ENCODE measurements at regions not wholly inside any gene's neighbourhood (a gene's known extent, or its start where the extent isn't known, plus 50 kb on each side); places are given as distances from the start of the nearest gene placed in this dataset.

GRCh38 chr6:105941621-105942412, 144.3 kb upstream of the PRDM1 start:
- FAIRE-seq: no peak
- dilution Hi-C loops (cut with MboI; ENCODE audit: extremely low pct_ligation_motif_present, low sequenced_read_pairs): no loop called here
- no TSS peak for BruUV-seq (replicated peaks)

More at GRCh38 chr6:105941621-105942412, 144.3 kb upstream of the PRDM1 start:
- CTCF ChIA-PET: no interaction called here
- Histone ChIP-seq H3K36me3 (ENCODE audit: control insufficient read depth in 2 of 2, extremely low read depth in 1 of 2, insufficient read depth in 2 of 2, low read length in 2 of 2) (no peaks in the 10 kb centered on the region), H3K9me3 (replicated peaks; ENCODE audit: control insufficient read depth, insufficient read depth, low read length) (no peaks in the 10 kb centered on the region), H3K27ac (ENCODE audit: insufficient read depth, low read depth, low read length) (no peak overlapping the region), H3K4me3 (replicated peaks in 1 of 3; ENCODE audit: insufficient read depth in 1 of 3, low read depth in 1 of 3, low read length in 3 of 3) (no peak overlapping the region), H3K4me1 (ENCODE audit: control insufficient read depth, extremely low read depth, insufficient read depth, low read length) (no peaks in the 10 kb centered on the region), H3K79me2 (ENCODE audit: control insufficient read depth, insufficient read depth, low read length) (no peaks in the 10 kb centered on the region), H3K27me3 (ENCODE audit: control insufficient read depth in 2 of 2, insufficient read depth in 2 of 2, low read length in 2 of 2) (no peaks in the 10 kb centered on the region), H3K9me1 (replicated peaks; ENCODE audit: control insufficient read depth, extremely low read depth, insufficient read depth, low read length) (no peaks in the 10 kb centered on the region), H3K9ac (replicated peaks; ENCODE audit: extremely low read depth, insufficient read depth, low read length) (no peak overlapping the region), H3K4me2 (ENCODE audit: insufficient read depth, low read length) (no peak overlapping the region), H4K20me1 (replicated peaks; ENCODE audit: control insufficient read depth, extremely low read depth, insufficient read depth, low read length) (no peaks in the 10 kb centered on the region), H2AFZ (ENCODE audit: low read depth, low read length) (no peak overlapping the region)
- TF ChIP-seq, protein P1, sequence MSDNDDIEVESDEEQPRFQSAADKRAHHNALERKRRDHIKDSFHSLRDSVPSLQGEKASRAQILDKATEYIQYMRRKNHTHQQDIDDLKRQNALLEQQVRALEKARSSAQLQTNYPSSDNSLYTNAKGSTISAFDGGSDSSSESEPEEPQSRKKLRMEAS (IDR thresholded peaks at IDR 0.05; ENCODE audit: insufficient read depth, insufficient read length): no peak
- TF ChIP-seq POLR2AphosphoS5 (IDR thresholded peaks at IDR 0.05; ENCODE audit: insufficient read depth, low read depth, low read length) (no peak), JUN (IDR thresholded peaks at IDR 0.05; ENCODE audit: borderline replicate concordance, insufficient read depth, insufficient read length, low read depth) (no peak), FOS (IDR thresholded peaks at IDR 0.05; ENCODE audit: borderline replicate concordance, insufficient read depth, low read length) (no peak), MYC (IDR thresholded peaks at IDR 0.05; ENCODE audit: low read depth, low read length) (no peak), GATA2 (IDR thresholded peaks at IDR 0.05; ENCODE audit: insufficient read depth, insufficient read length, low read depth, low read length) (no peak), EZH2 (IDR thresholded peaks at IDR 0.05; ENCODE audit: borderline replicate concordance, low read depth, low read length, severe bottlenecking) (no peak), POLR2A (IDR thresholded peaks at IDR 0.05; ENCODE audit: low read depth, low read length) (no peak)
- TF ChIP-seq, protein P2, sequence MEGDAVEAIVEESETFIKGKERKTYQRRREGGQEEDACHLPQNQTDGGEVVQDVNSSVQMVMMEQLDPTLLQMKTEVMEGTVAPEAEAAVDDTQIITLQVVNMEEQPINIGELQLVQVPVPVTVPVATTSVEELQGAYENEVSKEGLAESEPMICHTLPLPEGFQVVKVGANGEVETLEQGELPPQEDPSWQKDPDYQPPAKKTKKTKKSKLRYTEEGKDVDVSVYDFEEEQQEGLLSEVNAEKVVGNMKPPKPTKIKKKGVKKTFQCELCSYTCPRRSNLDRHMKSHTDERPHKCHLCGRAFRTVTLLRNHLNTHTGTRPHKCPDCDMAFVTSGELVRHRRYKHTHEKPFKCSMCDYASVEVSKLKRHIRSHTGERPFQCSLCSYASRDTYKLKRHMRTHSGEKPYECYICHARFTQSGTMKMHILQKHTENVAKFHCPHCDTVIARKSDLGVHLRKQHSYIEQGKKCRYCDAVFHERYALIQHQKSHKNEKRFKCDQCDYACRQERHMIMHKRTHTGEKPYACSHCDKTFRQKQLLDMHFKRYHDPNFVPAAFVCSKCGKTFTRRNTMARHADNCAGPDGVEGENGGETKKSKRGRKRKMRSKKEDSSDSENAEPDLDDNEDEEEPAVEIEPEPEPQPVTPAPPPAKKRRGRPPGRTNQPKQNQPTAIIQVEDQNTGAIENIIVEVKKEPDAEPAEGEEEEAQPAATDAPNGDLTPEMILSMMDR (IDR thresholded peaks at IDR 0.05; ENCODE audit: extremely low read depth in 1 of 2, insufficient read depth in 1 of 2, low read depth in 1 of 2, low read length in 2 of 2): no peak
- DNase-seq (ENCODE audit: low read depth, low spot score): no peak
- POLR2A ChIA-PET: no interaction called here
- intact Hi-C loops (cut with micrococcal nuclease): no loop called here
